ENCODE measurements at regions not wholly inside any gene's neighbourhood (a gene's known extent, or its start where the extent isn't known, plus 50 kb on each side); places are given as distances from the start of the nearest gene placed in this dataset.

DNA sequence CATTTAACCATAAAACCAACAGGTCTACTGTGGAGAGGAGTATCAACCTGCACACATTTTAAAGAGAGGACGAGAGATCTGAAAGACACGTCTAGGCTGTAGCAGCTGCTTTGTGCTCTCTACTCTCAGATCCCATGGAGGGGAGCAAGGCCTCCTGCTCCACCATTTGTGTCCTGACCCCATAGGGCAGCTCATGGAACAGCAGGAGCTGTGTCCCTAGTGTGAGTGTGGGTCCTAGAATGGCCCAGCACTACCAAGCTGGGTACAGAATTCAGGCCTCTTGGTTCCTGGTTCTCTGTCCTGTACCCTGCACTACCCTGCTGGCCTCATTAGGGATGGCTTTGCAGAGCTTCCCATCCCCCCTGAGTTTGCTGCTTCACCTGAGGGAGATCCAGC lies 76.5 kb downstream of the DHCR7 start:
- H3K27ac Mint-ChIP-seq: no peak overlapping the region
- no peak overlapping the region for H3K4me3 Mint-ChIP-seq
- peaks cover 17% of the 10 kb centered on the region for H3K27me3 Mint-ChIP-seq (ENCODE audit: low read depth, poor library complexity)
- TF ChIP-seq, protein P1, sequence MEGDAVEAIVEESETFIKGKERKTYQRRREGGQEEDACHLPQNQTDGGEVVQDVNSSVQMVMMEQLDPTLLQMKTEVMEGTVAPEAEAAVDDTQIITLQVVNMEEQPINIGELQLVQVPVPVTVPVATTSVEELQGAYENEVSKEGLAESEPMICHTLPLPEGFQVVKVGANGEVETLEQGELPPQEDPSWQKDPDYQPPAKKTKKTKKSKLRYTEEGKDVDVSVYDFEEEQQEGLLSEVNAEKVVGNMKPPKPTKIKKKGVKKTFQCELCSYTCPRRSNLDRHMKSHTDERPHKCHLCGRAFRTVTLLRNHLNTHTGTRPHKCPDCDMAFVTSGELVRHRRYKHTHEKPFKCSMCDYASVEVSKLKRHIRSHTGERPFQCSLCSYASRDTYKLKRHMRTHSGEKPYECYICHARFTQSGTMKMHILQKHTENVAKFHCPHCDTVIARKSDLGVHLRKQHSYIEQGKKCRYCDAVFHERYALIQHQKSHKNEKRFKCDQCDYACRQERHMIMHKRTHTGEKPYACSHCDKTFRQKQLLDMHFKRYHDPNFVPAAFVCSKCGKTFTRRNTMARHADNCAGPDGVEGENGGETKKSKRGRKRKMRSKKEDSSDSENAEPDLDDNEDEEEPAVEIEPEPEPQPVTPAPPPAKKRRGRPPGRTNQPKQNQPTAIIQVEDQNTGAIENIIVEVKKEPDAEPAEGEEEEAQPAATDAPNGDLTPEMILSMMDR (IDR thresholded peaks at IDR 0.05): no peak
- H3K9me3 Mint-ChIP-seq: no peaks in the 10 kb centered on the region
- DNase-seq: no peak
- no peaks in the 10 kb centered on the region for H3K36me3 Mint-ChIP-seq (ENCODE audit: low read depth)
- H3K4me1 Mint-ChIP-seq: peaks cover 5% of the 10 kb centered on the region

DNA sequence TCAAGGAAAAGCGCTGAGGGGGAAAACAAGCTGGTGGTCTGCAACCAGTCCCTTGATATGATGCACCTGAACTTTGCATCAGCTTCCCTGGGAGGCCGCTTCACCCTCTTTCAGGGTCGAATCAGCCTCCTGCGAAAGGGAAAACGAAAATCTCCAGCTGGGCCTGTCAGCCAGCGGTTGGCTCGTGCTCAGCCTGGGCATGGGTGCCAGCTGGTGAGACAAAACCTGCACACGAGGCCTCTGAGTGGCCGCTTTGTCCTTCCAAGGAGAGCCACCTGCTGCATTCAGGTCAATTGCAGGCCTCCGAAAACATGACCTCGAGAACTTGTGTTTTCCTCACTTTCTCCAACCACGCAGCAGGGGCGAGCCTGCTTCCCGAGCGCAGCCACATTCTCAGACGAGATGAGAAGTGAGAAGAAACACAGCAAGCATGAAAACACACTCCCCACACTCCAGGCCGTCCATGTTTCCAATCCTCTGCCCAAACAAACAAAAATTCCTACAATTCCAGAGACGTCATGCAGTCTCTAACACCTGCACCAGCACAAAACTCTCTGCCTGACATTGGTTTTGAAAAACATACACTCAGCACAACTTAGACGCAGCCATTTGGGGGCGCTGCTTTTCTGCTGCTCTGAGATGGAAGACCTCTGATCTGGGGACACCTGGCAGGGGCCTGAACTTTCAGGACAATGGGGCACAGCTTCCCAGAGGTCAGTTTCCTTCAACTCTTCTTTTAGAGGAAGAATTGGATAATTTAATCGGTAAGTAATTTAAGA lies 77.1 kb downstream of the DHCR7 start:
- Mint-ChIP-seq H3K36me3 (ENCODE audit: low read depth) (no peaks in the 10 kb centered on the region), H3K9me3 (no peaks in the 10 kb centered on the region), H3K4me3 (no peak overlapping the region), H3K4me1 (peaks cover 5% of the 10 kb centered on the region), H3K27ac (no peak overlapping the region), H3K27me3 (ENCODE audit: low read depth, poor library complexity) (peaks cover 14% of the 10 kb centered on the region)
- DNase-seq: no peak
- TF ChIP-seq, protein P1 (IDR thresholded peaks at IDR 0.05): no peak

DNA sequence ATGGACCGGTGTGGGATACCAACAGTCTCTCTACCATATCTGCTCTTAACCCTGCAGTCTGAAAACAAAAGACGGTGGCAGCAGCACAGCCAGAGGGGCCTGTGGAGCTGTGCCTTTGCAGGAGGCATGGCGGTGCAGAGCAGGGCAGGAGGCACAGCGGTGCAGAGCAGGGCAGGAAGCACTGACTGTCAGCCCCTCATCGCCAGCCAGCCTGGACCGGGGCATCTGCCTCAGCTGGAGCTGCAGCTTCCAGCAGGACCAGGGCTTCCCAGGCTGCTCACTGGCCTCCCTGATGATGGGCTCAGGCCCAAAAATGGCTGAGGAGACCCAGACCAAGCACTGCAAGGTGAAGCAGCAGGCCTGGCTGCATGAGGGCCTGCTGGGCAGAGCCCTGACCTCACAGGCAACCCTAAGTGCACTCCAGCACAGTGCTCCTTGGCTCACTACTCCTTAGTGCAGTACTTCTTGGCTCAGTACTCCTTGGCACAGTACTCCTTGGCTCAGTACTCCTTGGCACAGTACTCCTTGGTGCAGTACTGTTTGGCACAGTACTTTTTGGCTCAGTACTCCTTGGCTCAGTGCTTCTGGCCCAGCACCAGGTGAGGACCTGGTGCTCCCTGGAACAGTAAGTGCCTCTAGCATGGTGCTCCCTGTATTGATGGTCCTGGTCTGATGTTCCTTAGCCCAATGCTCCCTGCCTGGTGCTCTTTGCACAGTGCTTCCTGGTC lies 78.0 kb downstream of the DHCR7 start:
- H3K4me1 Mint-ChIP-seq: peaks cover 5% of the 10 kb centered on the region
- TF ChIP-seq, protein P1 (IDR thresholded peaks at IDR 0.05): no peak
- H3K27ac Mint-ChIP-seq: no peak overlapping the region
- DNase-seq: no peak
- H3K9me3 Mint-ChIP-seq: no peaks in the 10 kb centered on the region
- no peaks in the 10 kb centered on the region for H3K36me3 Mint-ChIP-seq (ENCODE audit: low read depth)
- peaks cover 11% of the 10 kb centered on the region for H3K27me3 Mint-ChIP-seq (ENCODE audit: low read depth, poor library complexity)
- H3K4me3 Mint-ChIP-seq: no peak overlapping the region

- TF ChIP-seq, protein P1 (IDR thresholded peaks at IDR 0.05): no peak
- H3K36me3 Mint-ChIP-seq (ENCODE audit: low read depth): no peaks in the 10 kb centered on the region
- H3K4me3 Mint-ChIP-seq: no peak overlapping the region
- H3K4me1 Mint-ChIP-seq: peaks cover 5% of the 10 kb centered on the region
- H3K9me3 Mint-ChIP-seq: no peaks in the 10 kb centered on the region
- no peak overlapping the region for H3K27ac Mint-ChIP-seq
- H3K27me3 Mint-ChIP-seq (ENCODE audit: low read depth, poor library complexity): peaks cover 11% of the 10 kb centered on the region
- DNase-seq: no peak
Measured at GRCh38 chr11:71369411-71369810, 78.8 kb downstream of the DHCR7 start.

DNA sequence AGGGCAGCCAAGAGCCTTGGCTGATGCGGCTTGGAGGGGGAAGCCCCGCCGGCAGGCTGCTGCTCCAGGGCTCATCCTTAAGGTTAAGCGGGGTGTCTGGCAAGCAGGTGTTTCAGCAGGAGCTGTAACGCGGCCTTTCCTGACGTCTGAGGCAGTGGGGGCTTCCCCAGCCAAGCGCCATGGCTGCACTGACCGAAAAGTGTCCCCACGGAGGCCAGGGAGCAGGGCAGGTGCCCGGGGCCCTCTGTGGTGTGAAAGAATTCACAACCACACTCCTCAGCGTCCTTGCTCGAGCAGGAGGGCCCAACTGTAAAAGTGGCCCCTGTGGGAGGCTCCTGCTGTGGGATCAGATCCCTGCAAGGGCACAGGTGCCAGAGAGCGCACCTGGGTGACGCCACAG lies 79.2 kb downstream of the DHCR7 start:
- no peak overlapping the region for H3K27ac Mint-ChIP-seq
- no peaks in the 10 kb centered on the region for H3K9me3 Mint-ChIP-seq
- no peak for DNase-seq
- peaks cover 11% of the 10 kb centered on the region for H3K27me3 Mint-ChIP-seq (ENCODE audit: low read depth, poor library complexity)
- peaks cover 3% of the 10 kb centered on the region for H3K4me1 Mint-ChIP-seq
- no peaks in the 10 kb centered on the region for H3K36me3 Mint-ChIP-seq (ENCODE audit: low read depth)
- TF ChIP-seq, protein P1 (IDR thresholded peaks at IDR 0.05): no peak
- no peak overlapping the region for H3K4me3 Mint-ChIP-seq
